Fibroblast of lung (primary cell): ENCODE measurements at regions not wholly inside any gene's neighbourhood (a gene's known extent, or its start where the extent isn't known, plus 50 kb on each side); places are given as distances from the start of the nearest gene placed in this dataset.

ENCODE experiments used
- CTCF ChIP-seq, 2 donors: IDR thresholded peaks in 1 of 2; conservative IDR thresholded peaks in 1 of 2; 1 replicate in 1 of 2; 2 replicates in 1 of 2; pipeline ENCODE4 v1.5.1; 2011 to 2012; ENCODE audit warnings: low read length in 2 of 2, control low read depth in 1 of 2, inconsistent platforms in 1 of 2, low read depth in 1 of 2, mild to moderate bottlenecking in 1 of 2
- EZH2 ChIP-seq: IDR thresholded peaks from 2 replicates; pipeline ENCODE4 v1.5.1; 2012; ENCODE audit warnings: low read length, control low read depth, mild to moderate bottlenecking; ENCODE audit errors: missing control alignments

- TF ChIP-seq CTCF (conservative IDR thresholded peaks at IDR 0.05 in 1 of 2, IDR thresholded peaks at IDR 0.05 in 1 of 2; ENCODE audit: low read depth in 1 of 2, low read length in 2 of 2) (no peak), EZH2 (no peak)
Measured at GRCh38 chr12:38152816-38153736, 163.5 kb upstream of the ALG10B start.
